HEK293T (cell line): ENCODE measurements at regions not wholly inside any gene's neighbourhood (a gene's known extent, or its start where the extent isn't known, plus 50 kb on each side); places are given as distances from the start of the nearest gene placed in this dataset.

ENCODE experiments used
- ARNT ChIP-seq: fragments of 450-650 bp; IDR thresholded peaks from 2 replicates; pipeline ENCODE4 v1.6.1; 2017; ENCODE audit warnings: mild to moderate bottlenecking
- CTBP1 ChIP-seq: fragments of 450-650 bp; IDR thresholded peaks from 2 replicates; pipeline ENCODE4 v1.6.1; 2016; ENCODE audit warnings: borderline replicate concordance
- ELF4 ChIP-seq: fragments of 450-650 bp; IDR thresholded peaks from 2 replicates; pipeline ENCODE4 v1.6.1; 2017; ENCODE audit warnings: antibody characterized with exemption
- FOXK2 ChIP-seq: fragments of 450-650 bp; IDR thresholded peaks from 2 replicates; pipeline ENCODE4 v1.6.1; 2016; ENCODE audit warnings: mild to moderate bottlenecking
- HDGF ChIP-seq: fragments of 450-650 bp; IDR thresholded peaks from 2 replicates; pipeline ENCODE4 v1.6.1; 2017; ENCODE audit warnings: antibody characterized with exemption, borderline replicate concordance
- LEF1 ChIP-seq: fragments of 450-650 bp; IDR thresholded peaks from 2 replicates; pipeline ENCODE4 v1.6.1; 2017; ENCODE audit warnings: mild to moderate bottlenecking, borderline replicate concordance
- NFRKB ChIP-seq: fragments of 450-650 bp; IDR thresholded peaks from 2 replicates; pipeline ENCODE4 v1.6.1; 2016; ENCODE audit warnings: mild to moderate bottlenecking, moderate library complexity
- SP1 ChIP-seq: fragments of 450-650 bp; IDR thresholded peaks from 2 replicates; pipeline ENCODE4 v1.6.1; 2017

DNA sequence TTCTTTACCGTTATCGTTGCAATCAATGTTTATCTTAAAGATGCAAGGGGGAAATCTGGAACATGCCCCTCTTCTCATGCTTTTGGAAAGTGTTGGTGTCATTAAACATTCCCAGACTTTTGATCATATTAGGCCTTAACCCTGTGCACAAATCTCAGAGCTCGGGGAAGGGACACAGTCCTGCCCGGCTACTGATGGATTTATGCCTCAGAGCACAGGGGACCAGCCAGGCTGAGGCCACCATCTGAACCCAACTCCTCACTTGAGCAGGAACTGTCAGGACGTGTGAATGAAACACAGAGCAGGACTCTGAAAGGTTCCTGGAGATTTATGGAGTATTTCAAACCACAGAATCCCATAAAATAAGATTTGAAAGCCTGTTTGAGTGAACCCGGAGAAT lies 132.0 kb upstream of the CXCL12 start:
- TF ChIP-seq SP1: no peak
- no peak for TF ChIP-seq ARNT
- no peak for TF ChIP-seq ELF4
- TF ChIP-seq LEF1: no peak
- TF ChIP-seq CTBP1: no peak
- TF ChIP-seq FOXK2: no peak
- no peak for TF ChIP-seq NFRKB
- no peak for TF ChIP-seq HDGF
